HG02981 (cell line): ENCODE measurements at regions not wholly inside any gene's neighbourhood (a gene's known extent, or its start where the extent isn't known, plus 50 kb on each side); places are given as distances from the start of the nearest gene placed in this dataset.

Source experiments
- ATAC-seq: cut with Tn5 transposase; IDR thresholded peaks from one replicate; pipeline ENCODE4 v1.9.1; 2021; ENCODE audit warnings: mild to moderate bottlenecking, moderate library complexity; ENCODE audit not compliant: unreplicated experiment

GRCh38 chr6:40912158-40912946, 126.7 kb downstream of the UNC5CL start:
- peak; percentile 91 for ATAC-seq

DNA sequence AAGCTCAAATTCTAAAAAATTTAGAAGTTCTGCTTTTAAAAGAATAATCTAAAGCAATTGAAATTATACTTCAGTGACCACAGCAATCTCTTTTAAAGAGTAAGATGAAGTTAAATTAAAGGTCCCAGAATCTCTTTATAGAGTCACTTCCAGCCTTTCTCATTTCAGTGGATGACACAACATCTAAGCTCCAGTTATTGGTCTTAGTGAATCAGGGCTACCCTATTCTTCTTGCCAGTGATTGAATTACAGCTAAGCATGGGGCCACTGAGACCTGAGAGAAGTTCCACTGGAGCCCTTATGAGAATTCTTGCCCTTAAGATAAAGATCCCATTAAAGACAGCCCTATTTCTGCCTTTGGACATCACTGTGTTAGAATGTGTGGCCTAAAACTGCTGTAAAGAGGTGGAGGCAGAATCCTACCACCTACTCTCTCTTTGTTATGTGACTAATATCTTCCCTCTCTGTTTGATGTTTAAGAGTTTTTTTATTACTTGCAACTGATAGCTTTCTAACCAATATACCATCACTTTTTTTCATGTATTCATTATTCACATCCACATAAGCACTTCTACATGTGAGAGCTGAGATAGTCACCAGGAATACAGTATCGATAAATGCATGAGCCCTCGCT, 128.6 kb downstream of the UNC5CL start:
- no peak for ATAC-seq

GRCh38 chr6:40909811-40910210, 129.2 kb downstream of the UNC5CL start:
- ATAC-seq: no peak

GRCh38 chr6:40907198-40907701, 131.8 kb downstream of the UNC5CL start:
- no peak for ATAC-seq

DNA sequence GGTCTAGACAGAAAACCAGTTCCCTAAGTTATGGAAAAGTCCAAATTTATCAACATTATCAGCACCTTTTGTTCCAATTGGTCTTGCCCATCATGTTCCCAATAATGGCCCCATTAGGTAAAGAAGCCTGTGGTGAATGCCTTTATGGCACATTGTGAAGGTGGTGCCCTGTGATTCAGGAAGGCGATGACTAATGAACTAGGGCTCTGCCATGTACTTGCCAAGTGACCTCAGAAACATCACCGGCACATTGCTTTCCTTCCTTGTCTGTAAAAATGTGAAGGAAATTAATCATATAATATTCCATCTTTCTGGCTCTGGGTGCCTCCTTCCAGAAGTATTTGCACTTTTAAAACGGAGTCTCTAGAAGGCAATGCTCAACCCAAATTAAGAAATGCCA, 132.3 kb downstream of the UNC5CL start:
- ATAC-seq: no peak

DNA sequence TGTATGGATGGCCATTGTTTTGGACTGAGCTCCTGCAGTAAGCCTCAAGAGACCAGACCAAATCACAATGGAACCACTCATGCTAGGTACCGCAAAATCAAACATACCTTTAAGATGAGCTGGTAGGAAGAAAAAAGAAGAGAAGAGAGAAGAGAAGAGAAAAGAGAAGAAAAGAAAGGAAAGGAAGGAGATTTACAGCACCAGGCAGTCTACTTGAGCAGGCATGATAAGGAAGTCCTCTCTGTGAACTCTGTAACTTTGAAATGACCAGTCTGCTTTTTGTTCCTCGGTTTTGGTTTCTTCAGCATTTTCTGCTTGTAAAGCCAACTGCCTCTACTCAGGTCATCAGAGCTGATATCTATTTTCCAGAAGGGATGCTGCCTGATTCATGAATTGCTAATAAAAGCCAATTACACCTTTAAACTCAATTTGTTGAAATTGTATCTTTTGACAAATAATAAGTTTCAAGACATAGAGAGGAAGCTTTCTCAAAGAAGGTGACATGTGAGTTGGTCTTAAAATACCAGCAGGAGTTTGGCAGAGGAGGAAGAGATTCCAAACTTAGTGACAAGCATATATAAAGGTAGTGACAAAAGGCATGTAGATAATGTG, 134.3 kb downstream of the UNC5CL start:
- no peak for ATAC-seq

DNA sequence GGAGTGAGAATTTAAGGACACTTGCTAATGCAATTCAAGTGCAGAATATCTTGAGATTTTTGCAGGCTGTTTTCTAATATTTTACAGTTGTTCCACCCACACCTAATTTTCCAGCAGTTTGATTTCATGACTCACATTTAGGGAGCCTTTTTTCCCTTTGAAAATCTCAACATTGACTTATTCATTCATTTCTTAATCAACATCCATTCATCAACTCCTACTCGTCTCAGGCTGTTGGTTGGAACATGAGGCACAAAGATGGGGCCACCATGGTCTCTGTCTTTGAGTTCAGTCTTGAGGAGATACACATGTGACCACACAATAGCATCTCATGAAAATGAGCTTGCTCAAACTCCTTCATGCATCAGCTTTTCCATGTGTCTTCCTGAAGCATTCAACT, 135.6 kb downstream of the UNC5CL start:
- no peak for ATAC-seq

DNA sequence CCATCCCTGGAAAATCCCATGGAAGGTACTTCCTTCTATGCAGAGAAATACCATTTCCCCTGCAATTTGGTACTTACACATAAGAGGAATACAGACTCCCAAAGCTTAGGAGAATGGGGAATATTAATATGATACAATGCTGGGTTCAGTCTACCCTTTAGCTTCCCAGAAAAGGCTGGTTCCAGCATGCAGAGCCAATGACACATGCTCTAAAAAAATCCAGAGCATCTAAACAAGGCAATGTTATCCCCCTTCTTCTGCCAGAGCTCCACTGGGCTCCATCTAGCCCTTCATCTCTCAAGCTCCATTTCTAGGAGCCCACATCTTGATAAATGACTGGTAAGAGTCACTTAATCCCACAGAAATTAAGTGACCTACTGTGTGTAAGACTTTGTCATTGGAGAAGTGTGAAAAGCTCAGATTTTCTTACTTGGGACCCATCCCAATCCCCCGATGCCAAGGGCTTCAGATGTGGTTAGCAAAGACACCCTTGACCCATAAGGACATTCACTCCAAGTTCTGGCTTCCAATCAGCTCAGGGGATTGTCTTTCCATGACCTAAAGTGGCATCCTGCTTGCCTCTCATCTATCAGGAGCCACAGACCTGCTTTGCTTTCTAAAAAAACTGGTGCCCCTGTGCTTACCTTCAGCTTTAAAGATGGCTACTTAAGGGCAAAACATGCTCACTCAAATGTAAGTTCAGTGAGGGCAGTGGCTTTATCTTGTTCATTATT, 137.5 kb downstream of the UNC5CL start:
- no peak for ATAC-seq

DNA sequence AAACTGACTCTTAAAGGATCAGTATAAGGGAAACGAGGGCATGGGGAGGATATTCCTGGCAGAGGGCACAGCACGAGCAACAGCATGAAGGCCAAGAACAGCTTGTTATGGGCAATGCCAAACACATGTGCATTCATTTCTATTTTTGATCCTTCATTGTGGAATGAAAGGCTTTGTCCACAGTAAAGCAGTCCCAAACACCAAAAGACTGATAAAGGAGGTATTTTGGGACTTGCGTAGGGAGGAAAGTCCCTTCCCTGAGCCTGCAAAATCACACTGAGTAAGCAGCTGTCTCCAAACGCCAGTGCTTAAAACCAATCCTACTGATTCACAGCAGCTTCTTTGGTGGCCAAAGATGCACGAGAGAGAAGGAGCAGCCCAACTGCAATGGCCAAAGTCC, 138.2 kb downstream of the UNC5CL start:
- no peak for ATAC-seq

DNA sequence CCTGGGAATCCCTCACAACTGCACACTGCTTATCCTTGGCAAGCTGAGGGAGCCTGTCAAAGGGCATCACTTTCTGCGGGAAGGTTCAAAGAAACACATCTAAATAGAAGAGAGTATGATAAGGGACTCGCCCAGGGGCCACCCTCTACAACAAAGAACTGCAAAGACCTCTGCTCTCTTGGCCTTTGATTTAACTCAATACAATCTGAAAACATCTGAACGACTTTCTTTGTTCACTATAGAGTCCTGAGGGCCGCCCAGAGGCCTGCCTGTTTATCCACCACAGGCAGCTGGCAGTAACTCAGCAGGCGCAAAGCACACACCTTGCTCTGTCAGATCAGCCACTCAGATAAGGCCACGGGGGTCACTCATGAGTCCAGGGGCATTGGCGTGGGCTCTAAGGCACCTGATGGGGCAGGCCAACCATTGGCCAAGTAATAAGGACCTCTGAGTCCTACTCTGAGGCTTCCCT, 139.3 kb downstream of the UNC5CL start:
- no peak for ATAC-seq

DNA sequence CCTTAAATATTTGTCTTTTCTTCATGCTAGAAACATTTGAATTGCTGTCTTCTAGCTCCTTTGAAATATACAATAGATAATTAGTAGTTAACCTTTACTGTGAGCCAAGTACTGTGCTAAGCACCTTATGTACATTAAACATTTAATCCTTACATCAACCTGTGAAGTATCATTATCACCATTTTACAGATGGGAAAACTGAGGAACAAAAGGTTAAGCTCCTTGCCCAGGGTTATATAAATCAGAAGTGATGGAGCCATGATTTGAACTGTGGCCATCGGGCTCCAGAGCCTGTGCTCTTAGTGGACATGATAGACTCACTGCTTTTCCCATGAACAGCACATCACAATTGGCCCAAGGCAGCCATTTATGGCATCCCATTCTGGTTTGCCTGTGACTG, 140.9 kb downstream of the UNC5CL start:
- no peak for ATAC-seq

DNA sequence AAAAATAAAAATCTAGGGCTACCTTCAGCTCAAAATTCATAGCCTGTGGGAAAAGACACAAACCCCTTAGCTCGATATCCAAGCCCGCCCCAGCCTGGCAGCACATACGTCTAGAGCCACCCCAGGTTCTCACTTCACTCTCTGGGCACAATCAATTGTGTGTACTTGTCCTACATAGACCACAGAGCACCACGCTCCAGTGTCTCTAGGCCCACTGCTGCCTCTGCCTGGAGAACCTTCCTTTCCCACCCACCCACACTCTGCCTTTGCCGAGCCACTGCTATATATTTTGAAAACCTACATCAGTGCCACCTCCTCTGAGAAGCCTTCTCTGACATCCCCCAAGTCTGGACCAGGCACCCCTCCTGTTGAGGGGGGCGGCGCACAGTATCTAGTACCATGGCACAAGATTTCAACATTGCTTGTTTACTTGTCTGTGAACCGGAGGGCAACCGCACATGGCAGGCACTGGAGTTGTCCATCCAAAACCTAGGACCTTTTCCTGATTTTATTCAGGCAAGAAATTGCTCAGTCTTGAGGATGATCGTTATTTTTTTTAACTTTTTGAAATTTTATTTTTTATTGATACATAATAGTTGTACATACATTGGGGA, 141.5 kb downstream of the UNC5CL start:
- no peak for ATAC-seq

GRCh38 chr6:40896696-40897095, 142.3 kb downstream of the UNC5CL start:
- ATAC-seq: no peak

GRCh38 chr6:40894962-40895799, 143.8 kb downstream of the UNC5CL start:
- no peak for ATAC-seq

- no peak for ATAC-seq
These were observed 146.0 kb downstream of the UNC5CL start for GRCh38 chr6:40893021-40893420.

GRCh38 chr6:40892223-40892622, 146.8 kb downstream of the UNC5CL start:
- no peak for ATAC-seq

- ATAC-seq: no peak
These were observed 147.3 kb downstream of the UNC5CL start for GRCh38 chr6:40891686-40892085.

GRCh38 chr6:40891131-40891530, 147.9 kb downstream of the UNC5CL start:
- ATAC-seq: no peak

DNA sequence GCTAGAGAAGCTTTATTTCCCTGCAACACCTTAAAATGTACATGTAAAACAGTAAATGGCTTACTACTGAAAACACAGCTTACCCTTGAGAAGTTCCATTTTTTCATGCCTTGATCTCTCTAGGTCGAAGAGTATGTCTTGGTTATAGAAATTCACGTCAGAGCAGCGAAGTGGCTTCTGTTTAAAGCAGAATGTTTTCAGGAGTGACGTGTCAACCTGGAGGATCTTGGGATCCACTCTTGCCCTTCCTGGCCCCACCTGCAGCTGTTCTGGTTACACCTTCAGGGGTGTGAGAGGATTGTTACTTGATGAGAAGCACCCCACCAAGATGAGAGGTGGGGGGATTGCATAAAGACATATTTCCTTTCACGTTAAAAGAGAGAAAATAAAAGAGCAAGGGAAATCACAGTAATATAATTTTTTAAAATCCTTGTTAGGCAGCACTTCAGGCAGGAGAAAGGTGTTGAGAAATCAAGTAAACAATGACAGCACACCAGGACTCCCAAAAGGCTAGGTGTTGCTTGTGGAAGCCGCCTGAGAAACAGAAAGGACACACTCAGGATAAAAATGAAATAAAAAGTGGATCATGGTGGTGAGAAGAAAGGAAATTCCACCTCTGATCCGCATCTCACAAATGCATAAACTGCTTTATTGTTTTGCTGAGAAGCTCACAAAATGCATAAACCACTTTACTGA, 149.7 kb downstream of the UNC5CL start:
- no peak for ATAC-seq
